Fibroblast of the conjunctiva (primary cell): ENCODE measurements at regions not wholly inside any gene's neighbourhood (a gene's known extent, or its start where the extent isn't known, plus 50 kb on each side); places are given as distances from the start of the nearest gene placed in this dataset.
"Not testable (repeated sequence)": the region's sequence is repeated elsewhere in the genome, so short reads cannot be mapped to it uniquely, and the experiment has no call there.

ENCODE experiments used
- DNase-seq: peaks from one replicate; pipeline ENCODE4 v3.0.0-alpha.2; 2010; ENCODE audit warnings: low read depth

DNA sequence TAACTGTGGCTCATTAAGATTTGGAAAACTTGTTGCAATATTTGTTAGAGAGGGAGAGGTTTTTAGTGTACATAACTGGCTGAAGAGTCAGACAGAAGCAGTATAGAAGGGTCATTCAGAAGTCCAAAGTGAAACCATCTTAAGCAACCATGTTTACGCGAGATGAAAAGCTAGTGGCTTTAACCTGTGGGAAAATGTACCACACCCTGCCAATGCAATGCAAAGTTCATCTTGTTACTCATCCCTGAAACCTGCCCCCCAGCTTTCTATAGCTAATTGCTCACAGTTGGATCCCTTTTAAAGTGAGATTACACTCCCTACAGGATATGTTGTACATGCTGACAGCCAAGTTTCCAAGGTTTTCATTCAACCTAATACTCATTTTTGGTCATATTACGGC lies 96.7 kb upstream of the RAPGEF2 start:
- DNase-seq = peak; percentile 48

GRCh38 chr4:159008671-159009070 lies 94.2 kb upstream of the RAPGEF2 start:
- no peak for DNase-seq

GRCh38 chr4:159009521-159009920 lies 93.4 kb upstream of the RAPGEF2 start:
- DNase-seq = no peak

DNA sequence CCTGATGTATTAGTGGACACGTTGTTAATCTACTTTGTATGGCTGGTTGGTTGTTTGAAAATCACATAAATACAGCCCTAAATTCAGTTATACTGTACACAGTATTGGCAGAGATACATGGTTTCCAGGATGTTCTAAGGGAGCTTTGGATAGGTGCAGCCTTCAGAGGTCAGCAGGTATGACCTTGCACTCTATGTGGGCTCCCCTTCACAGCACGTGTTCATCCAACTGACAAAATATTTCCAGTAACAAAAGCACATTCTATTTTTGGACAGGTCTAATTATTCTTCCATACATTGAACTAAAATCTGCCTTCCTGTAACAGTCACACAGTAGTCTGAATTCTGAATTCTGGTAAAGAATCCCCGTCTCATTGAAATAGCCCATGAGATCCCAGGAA lies 92.8 kb upstream of the RAPGEF2 start:
- DNase-seq = no peak

- peak; percentile 83 for DNase-seq
These were observed 92.2 kb upstream of the RAPGEF2 start for GRCh38 chr4:159010563-159011260.

- DNase-seq = no peak
These were observed 90.5 kb upstream of the RAPGEF2 start for GRCh38 chr4:159012381-159012780.

DNA sequence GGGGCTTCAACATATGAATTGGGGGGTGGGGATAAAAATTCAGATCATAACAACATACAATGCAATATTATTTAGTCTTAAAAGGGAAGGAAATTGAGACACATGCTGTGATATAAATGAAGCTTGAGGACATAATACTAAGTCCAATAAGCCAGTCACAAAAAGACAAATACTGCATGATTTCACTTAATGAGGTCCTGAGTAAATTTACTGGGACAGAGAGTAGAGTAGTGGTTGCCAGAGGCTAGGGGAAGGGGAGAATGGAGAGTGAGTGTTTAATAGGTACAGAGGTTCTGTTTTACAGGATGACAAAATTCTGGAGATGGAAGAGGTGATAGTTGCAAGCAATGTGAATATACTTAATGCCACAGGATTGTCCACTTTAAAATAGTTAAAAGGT lies 89.2 kb upstream of the RAPGEF2 start:
- DNase-seq = no peak

DNA sequence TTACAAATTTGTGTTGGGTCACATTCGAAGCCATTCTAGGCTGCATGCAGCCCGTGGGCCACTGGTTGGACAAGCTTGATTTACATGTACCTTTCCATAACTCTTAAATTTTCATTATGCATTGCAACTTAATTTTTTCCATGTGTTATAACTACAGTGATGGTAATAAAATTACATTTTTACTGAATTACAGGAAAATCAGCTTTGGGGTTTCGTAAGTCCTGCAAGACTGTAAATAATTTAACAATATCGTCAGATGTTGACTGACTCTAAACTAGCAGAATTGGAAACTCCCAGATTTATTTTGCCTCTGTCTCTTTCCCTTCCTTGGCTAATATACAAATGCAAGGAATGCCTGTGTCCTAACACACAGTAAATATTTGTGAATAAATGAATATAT lies 88.0 kb upstream of the RAPGEF2 start:
- no peak for DNase-seq

DNA sequence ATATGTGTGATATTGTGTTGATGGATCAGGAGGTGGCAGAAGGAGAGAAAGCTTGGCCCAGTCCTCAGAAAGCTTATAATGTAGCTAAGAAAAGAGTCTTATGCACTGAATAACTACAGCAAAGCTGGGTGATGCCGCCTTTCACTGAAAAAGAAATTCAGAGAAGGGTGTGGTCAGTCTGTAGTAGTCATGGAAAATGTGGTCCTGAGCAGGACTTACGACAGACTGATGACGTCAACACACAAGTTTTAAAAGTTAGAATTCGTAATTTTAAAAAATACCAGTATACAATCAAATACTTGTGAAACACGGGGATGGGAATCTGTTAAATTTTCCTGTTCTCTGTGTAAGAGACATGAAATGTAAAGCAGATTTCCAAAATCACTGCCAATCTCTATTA lies 87.0 kb upstream of the RAPGEF2 start:
- peak; percentile 48 for DNase-seq

DNA sequence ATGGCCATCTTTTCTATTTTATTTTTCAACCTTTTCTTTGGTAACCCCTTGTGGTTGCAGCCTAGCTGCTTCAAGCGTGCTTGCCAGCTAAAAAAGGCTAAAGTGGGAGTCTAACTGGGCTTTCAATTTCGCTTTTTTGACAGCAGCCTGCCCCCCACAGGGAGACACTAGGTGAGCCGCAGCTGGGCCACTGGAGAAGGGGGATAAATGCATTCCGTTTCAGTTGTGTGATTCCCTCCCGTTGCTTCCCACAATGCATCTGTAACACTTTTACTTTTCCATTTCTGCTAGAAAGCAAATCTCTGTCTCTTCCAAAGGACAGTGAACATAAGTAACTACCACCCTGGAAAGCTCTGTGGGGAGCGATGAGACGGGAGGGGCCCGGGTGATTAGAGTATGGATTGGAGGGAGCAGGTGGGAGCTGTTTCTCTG lies 86.3 kb upstream of the RAPGEF2 start:
- no peak for DNase-seq

GRCh38 chr4:159017323-159018026 lies 85.4 kb upstream of the RAPGEF2 start:
- no peak for DNase-seq

- no peak for DNase-seq
These were observed 84.7 kb upstream of the RAPGEF2 start for GRCh38 chr4:159018062-159018629.

GRCh38 chr4:159019356-159019755 lies 83.5 kb upstream of the RAPGEF2 start:
- DNase-seq = no peak

- DNase-seq = no peak
These were observed 81.1 kb upstream of the RAPGEF2 start for GRCh38 chr4:159021597-159022385.

DNA sequence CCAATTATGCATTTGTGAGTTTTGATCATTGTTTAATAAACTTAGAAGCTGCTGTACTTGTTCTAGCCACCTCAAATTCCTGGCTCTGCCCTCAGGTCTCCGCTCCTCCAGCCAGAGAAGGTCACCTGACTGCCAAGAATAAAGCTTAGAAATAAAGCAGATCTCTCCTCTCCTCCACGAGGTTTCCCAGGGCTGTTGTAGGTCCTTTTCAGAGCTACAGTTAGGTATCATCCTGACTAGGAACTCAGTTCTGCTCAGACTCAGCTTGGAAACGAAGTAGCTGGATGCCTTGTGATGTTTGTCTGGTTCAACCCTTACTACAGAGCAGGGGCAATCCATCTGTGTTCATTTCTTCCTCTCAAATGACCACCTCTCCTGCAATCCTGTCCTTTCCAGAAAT lies 79.1 kb upstream of the RAPGEF2 start:
- no peak for DNase-seq

DNA sequence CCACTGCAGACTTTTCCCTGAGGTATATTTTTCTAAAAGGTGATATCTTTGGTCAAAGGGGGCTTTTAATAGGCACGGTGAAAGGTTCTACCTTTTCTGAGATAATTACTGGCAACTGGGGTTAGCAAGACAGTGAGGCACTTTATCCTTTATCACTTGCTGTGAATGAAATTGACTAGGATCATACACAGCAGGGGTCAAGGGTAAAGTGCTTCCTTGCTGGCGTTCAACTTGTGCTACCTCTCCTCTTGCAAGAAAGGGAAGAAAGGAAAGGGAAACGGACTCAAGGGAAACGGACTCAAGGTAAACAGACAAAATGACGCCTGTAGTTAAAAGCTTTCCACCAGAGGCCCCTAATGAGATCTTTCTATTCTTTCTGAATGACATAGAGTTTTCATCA lies 78.6 kb upstream of the RAPGEF2 start:
- no peak for DNase-seq

DNA sequence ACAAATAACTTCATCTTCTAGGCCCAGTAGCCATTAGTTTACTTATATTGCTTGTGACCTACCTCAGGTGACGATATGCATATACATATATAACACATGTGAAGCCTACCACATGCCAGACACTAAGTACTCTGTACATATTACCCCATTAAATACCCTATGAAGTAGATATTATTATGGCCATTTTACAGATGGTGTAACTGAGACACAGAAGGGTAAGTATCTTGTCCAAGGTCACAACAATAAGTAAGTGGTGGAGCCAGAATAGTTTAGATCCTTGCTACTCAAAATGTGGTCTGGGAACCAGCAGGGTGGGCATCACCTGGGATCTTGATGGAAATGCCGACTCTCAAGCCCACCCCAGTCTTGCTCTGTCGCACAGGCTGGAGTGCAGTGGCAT lies 78.1 kb upstream of the RAPGEF2 start:
- DNase-seq = no peak

- no peak for DNase-seq
These were observed 76.5 kb upstream of the RAPGEF2 start for GRCh38 chr4:159026329-159026728.

- no peak for DNase-seq
These were observed 75.3 kb upstream of the RAPGEF2 start for GRCh38 chr4:159027535-159027934.

DNA sequence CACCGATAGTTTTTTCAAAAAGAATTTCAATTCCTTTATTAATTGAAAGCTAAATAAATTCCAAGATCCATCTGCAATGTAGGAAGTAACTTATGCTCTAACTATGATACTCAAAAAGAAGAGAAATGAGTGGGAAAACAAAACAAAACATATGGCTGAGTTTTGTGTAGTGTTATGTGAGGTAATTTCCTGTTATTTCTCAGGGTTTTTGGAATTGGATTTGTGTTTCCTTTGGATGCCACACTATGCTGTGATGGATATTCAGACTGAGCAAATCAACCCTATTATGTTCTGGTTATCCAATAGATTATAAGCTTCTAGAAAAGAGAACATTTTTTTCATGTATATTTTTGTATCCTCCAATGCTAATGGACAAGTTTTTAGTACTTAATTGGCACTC lies 73.4 kb upstream of the RAPGEF2 start:
- DNase-seq = no peak

- not testable (repeated sequence) for DNase-seq
These were observed 72.6 kb upstream of the RAPGEF2 start for GRCh38 chr4:159030297-159030696.

- no peak for DNase-seq
These were observed 67.3 kb upstream of the RAPGEF2 start for GRCh38 chr4:159035570-159035969.

GRCh38 chr4:159038536-159038935 lies 64.3 kb upstream of the RAPGEF2 start:
- no peak for DNase-seq
